Activated T-cell treated with anti-CD3 and anti-CD28 coated beads for 1 hour (primary cell): ENCODE measurements at regions not wholly inside any gene's neighbourhood (a gene's known extent, or its start where the extent isn't known, plus 50 kb on each side); places are given as distances from the start of the nearest gene placed in this dataset.

ENCODE experiments used
- DNase-seq: peaks from one replicate; pipeline ENCODE4 v3.0.0-alpha.2; 2020; ENCODE audit warnings: low read depth

DNA sequence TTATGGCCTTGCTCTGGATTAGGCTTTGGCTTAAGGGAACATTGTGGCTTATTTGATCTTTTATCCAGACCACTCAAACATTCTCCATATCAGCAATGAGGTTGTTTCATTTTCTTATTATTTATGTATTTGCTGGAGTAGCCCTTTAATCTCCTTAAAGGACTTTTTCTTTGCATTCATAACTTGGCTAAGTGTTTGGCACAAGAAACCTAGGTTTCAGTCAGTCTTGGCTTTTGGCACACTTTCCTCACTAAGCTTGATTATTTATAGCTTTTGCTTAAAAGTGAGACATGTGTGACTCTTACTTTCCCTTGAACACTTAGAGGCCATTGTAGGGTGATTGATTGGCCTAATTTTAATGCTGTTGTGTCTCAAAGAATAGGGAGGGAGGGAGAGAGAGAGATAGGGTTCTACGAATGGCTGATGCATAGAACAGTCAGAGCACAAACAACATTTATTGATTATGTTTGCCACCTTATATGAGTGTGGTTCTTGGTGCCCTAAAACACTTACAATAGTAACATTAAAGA, 2265.3 kb upstream of the C9orf72 start:
- DNase-seq: no peak

DNA sequence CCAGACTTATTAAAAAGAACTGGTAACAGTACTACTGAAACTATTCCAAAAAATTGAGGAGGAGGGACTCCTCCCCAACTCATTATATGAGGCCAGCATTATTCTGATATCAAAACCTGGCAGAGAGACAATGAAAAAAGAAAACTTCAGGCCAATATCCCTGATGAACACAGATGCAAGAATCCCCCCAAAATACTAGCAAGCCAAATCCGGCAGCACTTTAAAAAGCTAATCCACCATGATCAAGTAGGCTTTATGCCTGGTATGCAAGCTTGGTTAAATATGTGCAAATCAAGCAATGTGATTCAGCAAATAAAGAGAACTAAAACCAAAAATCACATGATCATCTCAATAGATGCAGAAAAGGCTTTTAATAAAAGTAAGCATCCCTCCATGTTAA, 2271.0 kb upstream of the C9orf72 start:
- DNase-seq: no peak

DNA sequence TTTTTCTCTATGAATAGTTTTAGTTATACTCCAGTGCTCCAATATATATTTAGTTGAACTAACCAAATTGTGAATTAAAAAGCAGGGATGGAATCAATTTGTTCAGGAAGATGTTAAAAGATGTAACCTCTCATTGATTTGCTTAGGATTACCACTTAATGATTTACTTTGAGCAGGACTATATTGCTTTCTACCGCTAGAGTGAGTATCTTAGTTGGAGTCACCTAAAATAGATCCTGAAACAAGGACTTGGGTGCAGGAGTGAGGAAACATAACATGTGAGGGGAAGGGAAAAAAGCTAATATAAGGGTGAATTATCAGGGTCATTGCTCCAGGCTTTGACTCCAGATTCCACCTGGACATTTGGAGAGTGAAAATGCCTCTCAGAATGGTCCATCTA, 2277.4 kb upstream of the C9orf72 start:
- no peak for DNase-seq

DNA sequence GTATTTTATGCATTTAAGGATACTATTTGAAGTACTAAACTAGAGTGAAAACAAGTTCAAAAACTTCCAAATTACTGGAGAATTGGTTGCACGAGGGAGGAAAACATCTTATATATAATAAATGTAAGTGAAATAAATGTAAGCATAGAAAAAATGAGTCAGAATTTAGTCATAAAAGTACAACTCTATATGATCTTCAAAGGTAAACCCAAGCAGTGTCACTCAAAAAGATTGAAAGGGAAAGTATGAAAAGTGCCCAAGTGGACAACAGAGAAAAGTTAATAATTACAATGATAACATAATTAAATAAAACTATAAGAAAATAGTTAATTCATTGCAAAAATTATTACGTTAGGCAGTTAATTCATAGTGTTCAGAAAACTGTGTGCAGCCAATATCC, 2288.5 kb upstream of the C9orf72 start:
- DNase-seq: no peak

DNA sequence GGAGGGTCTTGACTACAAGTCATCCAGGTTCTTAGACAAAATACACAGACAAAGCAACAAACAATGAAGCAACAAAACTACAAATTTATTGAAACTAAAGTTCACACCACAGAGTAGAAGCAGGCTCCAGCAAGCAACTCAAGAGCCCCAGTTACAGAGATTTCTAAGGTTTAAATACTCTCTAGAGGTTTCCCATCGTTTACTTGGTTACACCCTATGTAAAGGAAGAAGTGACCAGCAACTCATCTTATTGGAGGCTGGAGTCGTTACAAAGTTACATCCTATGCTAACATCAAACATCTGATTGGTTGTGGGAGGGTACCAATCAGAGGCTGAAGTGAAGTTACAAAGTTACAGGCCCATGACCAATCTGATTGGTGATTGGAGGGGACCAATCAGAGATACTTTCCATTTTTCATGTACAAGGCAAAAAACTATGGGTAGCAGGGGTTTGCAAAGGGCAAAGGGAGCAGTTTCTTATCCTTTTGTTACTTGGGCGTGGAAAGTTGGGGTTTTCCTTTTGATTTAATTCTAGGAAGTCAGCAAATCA, 2292.6 kb upstream of the C9orf72 start:
- DNase-seq: no peak

DNA sequence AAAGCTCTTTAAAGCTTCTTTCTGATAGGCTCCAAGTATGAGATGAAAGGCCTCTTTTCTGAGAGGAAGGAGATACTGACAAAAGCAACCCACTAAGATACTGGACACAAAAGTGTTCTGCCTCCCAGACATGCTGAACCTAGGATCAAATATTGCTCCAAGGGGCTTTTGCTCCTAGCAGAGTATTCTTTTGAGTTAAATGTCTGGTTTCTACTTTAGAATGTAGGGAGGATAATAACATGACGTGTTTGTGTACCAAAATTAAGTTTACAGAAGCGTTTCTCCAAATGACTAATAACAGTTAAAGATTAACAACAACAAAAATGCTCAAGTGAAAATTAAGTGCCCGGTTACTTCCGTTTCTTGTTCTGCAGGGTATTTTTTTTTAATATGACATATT, 2293.3 kb upstream of the C9orf72 start:
- DNase-seq: no peak

DNA sequence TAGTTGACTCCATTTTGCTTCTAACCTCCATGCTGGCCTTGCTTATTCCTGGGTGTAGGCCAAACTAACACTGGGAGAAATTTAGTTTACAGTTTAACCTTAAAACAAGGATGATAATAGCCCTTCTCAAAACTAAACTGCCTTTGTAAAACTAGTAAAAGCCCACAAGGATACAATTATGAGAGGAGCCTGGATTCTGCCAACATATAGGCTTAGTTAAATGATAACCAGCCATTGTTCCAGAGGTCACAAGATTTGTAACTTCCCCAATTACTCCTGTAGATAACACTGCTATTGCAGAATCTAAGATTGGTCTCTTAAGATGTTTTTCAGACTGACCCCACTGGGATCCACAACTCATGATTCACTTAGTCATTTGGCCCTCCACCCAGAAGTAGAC, 2300.3 kb upstream of the C9orf72 start:
- no peak for DNase-seq

DNA sequence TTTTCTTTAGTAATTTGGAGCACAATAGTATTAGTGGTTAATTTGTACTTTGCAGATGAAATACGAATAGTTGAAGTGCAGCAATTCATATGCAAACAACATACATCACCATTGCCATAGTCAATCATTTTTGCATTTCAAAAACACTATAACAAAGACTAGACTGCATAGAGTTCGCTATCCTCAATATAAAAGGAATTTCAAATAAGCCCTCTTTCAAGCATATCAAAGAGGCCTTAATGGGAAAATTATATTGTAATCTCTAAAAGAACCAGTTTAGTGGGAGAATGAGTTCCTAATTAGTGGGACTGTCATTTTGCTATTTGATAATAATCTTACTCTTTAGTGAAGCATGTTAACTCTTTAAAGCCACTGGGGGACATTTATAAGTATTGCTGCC, 2302.3 kb upstream of the C9orf72 start:
- DNase-seq: no peak

DNA sequence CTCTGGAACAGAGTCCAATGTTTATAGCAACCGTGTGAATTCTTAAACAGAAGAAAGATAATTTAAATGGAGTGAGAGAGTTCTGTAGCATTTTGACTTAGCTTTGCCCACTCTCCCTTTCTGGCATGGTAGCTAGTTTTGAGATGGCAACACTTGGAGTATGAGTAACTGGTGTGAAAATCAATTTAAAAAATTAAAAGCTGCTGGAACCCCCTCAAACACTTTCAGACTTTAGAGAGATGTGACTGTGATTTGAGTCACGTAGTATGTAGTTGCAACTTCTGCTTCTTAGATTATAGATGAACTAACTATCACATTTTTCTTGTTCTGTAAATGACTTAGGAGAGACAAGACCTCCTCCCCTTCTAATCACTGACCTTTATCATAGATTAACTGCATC, 2309.5 kb upstream of the C9orf72 start:
- DNase-seq: no peak

DNA sequence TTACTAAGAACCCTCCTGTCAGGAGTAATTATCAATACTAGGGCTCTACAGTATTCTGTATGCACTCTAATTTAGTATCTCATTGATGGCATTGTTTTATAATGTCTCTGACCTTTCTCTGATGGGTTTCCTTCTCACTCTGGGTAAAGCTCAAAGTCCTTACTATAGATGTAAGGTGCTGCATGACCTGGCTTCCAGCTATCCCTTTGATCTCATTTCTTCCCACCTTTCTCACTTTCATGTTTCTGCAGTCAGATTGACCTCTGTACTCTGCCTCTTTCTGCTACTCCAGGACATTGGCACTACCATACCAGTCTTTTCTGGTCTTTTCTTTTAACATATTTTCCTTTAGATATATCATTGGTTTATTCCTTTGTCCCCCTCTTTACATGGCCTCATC, 2332.8 kb upstream of the C9orf72 start:
- DNase-seq: no peak

DNA sequence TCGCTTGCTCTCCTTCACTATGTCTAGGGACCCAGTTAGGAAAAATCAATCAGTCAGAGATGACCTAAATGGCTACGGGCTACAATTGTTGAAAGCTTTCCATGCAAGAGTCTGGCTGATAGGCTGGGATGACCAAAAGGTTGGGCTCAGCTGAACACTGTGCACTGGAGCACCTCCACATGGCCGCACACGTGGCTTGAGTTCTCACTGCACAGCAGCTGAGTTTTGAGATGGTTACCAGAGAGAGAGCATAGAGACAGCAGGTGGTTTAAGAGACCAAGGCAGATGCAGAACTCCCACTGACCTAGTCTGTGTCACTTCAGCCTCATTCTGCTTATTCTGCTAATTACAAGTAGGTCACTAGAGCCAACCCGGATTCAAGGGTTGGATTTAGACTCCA, 2354.8 kb upstream of the C9orf72 start:
- DNase-seq: no peak

DNA sequence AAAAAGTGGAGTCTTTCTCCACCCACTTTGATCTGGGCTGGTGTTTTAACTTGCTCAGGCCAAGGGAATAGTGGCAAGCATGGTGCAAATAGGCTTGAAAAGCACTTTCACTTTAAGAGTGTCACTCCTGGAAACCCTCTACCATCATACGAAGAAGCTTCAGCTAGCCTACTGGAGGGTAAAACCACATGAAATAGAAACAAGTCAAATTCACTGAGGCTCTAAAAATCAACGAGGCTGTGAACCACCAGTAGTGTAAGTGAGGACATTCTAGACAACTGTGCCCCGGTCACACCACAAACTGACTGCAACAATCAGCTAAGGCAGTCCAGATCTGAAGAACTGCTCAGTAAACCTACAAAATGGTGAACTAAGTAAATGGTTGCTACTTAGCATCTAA, 2366.3 kb upstream of the C9orf72 start:
- DNase-seq: no peak

DNA sequence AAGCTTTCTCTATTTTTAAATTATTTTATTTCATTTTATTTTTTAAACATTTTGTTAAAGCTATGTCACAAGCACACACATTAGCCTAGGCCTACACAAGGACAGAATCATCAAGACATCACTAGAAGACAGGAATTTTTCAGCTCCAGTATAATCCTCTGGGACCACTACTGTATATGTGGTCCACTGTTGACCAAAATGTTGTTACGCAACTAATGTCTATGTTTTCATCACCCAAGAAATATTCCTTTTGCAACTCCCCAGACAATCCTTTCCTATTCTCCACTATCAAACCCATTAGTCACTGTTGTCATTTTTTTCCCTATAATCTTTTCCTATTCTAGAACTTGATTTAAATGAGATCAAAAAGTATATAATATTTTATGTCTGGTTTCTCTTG, 2371.7 kb upstream of the C9orf72 start:
- no peak for DNase-seq

DNA sequence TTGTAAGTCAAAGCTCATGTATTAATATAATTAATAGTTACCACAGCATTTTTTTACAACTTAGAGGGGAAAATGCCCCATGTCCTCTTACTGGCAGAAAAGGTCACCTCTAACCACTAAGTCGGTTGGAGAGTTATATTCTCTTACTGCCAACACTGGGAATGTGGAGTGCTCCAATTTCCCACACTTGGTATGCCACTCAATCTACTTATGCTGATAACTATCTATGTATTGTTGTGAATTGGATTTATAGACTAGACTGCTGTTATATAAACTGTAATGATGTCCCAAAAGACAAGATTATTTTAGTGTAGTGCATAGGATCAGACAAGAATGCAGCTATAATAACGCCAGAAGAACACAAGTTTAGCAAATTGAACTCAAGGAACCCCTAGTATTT, 2385.2 kb upstream of the C9orf72 start:
- no peak for DNase-seq

DNA sequence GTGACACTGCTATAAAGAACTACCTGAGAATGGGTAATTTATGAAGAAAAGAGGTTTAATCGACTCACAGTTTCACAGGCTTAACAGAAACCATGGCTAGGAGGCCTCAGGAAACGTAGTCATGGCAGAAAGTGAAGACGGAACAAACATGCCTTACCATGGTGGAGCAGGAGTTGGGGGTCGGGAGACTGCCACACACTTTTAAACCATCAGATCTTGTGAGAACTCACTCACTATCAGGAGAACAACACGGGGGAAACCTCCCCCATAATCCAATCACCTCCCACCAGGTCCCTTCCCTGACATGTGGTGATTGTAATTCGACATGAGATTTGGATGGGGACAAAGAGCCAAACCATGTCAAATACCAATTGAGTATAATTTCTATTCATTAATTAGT, 2392.6 kb upstream of the C9orf72 start:
- DNase-seq: no peak

DNA sequence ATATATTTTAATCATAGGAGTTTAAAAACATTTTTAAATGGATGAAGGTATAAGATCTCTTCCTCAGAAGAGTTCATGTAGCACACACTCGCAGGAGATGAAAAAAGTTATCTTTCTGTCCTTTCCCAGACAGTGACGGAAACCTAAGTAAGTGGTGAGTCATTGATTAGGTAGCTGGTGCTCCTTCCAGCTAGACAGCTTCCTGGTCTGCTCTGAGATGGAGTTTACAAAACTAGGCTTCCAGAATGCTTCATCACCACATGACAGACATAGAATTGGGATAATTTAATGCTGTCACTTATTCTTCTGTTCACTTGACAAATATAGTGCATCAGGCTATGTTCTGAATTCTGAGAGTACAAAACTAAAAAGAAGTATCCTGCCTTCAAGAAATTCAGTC, 2393.0 kb upstream of the C9orf72 start:
- DNase-seq: no peak

DNA sequence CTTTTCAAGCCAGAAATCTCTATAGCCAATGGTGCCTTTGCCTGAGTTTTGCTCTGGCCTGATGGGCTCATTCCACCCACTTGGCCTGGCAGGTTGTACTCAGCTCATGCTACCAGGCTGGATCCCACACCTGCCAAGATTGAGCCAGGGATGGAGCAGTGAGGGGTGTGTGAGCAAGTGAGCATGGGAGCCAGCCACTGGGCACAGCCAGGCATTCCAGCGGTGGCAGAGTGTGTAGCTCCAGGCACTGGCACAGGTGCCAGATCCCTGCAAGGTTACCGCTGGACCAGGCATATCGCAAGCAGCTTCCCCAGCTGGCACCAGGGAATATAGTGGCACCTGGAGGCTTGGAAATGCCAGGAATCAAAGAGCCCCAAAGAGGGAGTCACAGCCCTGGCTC, 2395.6 kb upstream of the C9orf72 start:
- DNase-seq: no peak

DNA sequence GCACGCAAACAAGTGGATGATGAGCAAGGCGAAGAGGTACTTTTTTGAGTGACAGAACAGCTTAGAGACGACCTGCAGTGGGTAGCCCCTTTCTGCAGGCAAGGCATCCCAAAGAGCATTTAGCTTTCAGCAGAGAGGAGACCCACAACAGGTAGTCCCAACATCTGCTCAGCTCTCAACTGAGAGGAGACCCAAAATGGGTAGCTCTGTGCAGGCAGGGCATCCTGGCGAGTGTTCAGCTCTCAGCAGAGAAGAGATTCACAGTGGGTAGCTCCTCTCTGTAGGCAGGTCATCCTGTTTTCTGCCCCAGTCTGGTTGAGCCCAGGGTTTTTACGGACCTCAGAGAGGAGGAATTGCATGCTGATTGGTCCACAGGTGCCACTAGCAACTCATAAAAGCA, 2396.1 kb upstream of the C9orf72 start:
- no peak for DNase-seq

DNA sequence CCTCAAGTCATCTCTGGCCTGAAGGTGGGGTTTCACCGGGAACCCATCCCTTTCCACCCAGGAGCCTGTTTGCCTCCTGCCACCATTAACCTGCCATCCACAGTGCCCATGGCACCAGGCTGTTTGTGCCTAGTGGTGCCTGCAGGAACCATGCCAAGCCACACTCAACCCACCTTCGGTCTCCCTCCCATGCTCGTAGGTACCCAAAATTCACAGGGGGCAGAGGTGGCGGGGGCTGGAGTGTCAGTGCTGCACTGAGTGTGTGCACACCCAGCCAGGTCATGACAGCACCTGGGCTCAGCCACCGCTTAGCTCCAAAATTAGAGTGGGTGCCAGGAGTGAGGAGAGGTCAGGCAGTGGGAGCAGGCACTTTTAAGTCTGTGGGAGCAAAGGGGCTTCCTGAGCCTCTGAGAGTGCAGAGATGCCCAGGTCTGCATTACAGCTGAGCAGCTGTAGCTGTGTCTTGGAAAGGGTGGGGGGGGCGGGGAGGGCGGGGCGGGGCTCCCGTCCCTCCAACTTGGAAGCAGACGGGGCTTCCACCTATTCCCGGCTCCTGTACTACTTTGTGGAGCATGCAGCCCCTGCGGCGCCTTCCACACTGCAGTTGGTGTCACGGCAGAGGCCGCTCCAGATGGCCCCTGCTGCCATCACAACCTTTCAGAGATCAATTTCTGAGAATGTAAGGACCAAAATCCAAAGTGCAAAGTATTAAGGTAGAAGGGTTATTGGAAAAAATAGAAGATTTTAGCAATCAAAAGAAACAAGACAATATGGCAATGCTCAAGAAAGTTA, 2396.8 kb upstream of the C9orf72 start:
- no peak for DNase-seq

DNA sequence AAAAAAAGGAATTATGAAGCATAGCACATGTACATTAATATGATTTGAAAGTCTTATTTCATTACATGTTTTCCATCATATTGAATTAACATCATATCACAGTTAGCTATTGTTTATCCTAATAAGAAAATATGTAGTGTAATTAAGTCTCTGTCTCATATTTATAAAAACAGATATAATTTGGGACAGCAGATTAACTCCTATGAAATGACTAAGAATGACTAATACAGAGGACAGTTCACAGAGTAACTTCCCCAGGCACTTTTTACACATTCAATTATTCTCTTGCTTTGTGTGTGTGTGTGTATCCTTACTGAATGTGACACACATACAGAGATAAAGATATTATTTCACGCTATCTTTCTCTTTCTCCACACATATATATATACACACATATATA, 2400.9 kb upstream of the C9orf72 start:
- DNase-seq: no peak

DNA sequence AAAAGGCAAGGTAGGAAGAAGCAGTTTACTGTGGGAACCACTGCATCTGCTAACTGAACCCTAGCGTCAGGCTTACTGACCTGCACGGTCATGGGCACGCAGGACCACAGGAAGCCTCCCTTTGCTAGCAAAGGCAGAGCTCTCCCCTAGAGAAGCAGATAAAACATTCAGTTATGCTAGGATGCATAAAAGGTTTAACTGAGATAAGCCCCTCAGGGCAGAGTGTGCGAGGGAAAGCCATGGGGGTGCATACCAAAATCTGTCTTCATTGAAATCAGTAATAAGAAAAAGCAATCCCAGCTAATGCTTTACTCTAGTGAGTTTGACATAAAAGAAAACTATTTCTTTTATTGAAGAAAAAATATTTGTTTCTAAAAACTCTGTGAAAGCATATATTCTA, 2403.7 kb upstream of the C9orf72 start:
- DNase-seq: no peak

DNA sequence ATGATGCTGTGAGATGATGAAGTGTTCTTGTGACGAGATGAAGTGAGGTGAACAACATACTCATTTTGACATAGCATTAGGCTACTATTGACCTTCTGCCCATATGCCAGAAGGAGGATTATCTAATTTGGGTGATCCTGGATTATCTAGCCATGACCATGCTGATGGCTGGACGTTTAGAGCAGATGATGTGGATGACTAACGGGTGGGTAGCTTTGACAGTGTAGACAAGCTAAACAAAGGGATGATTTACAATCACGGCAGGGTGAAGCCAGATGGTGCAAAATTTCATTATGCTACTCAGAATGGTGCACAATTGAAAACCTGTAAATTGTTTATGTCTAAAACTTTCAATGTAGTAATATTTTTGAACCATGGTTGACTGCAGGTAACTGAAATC, 2403.4 kb upstream of the ACO1 start:
- no peak for DNase-seq

DNA sequence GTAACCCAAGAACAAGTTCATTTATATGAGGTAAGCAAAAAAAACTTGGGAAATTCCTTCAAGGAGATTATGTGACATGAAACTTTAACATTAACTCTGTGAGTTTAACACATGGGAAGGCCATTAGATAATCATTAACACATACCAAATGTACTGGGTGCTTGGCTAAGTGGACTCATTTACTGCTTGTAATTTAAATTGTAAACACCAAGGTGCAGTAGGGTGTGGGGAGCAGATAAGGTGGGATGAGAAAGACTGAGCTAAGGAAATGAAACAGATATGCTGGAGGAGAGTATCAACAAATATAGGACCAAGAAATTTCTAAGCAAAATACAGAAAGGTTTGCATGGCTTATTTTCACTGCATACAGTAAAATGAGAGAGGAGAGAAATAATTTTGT, 2384.8 kb upstream of the ACO1 start:
- DNase-seq: no peak

DNA sequence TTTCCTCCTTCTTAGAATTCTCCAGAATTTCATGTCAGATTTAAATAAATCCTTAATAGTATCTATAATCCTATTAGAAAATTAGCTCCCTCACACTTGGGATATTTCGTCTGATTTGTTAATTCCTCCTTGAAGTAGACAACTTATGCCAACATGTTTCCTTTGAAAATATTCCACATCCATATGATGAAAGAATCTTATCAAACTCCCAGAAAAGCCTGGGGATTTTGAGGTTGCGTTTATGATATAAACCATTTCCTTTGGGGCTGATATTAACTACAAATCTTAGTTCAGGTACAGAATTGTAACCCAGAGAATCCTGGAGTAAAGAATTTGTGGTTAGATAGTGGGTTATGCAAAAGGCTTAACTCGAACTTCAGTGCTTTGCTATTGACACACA, 2373.8 kb upstream of the ACO1 start:
- no peak for DNase-seq
